HG03095 (cell line): ENCODE measurements at regions not wholly inside any gene's neighbourhood (a gene's known extent, or its start where the extent isn't known, plus 50 kb on each side); places are given as distances from the start of the nearest gene placed in this dataset.

ENCODE experiments used
- ATAC-seq: cut with Tn5 transposase; IDR thresholded peaks from one replicate; pipeline ENCODE4 v1.9.1; 2021; ENCODE audit warnings: moderate library complexity; ENCODE audit not compliant: unreplicated experiment

DNA sequence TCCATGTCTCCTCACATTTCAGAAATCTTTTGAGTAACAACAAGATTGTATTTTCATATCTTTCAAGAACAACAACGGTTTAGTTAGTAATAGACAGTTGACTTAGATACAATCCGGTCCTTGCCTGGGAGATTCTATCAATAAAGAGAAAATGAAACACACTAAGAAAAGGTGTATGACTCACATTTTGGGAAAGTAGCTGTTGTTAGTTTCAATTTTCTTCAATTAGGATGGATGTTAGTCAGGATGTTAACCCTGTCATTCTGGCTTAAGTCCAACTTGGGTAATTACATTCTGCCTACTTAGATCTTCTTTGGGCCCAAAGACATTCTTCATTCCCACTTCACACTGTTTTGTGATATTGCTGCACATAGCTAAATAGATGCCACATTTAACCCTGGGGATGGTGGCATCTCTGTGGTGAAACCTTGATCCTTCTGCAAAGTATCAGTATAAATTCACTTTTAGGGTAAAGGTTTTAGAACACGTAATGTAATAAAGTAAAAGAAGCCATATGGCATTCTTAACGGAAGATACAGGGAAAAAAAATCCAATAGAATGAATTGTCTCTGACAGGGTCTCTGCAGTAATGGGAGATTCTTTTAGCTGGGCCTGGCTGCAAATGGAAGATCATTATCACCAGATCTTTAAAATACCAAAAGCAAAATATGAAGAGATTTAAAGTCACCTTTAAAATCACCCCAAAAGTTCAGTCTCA, 365.5 kb downstream of the FIGN start:
- ATAC-seq: no peak

DNA sequence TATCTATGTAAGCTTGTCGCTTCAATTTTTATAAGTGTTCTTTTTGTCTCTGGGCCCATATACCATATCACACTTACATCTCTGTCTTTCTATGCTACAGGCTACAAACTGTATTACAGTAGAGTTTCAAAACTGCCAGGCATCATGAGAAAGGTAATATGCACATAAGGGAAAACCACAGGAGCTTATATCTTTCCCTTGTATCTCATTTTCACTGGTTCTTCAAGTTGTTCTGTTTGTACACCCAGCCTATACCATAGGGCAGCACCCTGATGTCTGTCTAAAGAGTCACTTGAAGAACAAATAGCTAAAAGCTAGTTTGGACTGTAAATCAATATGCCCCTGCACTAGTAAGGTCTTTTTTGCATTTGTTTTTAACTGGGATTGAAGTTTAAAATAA, 366.7 kb downstream of the FIGN start:
- ATAC-seq: no peak

DNA sequence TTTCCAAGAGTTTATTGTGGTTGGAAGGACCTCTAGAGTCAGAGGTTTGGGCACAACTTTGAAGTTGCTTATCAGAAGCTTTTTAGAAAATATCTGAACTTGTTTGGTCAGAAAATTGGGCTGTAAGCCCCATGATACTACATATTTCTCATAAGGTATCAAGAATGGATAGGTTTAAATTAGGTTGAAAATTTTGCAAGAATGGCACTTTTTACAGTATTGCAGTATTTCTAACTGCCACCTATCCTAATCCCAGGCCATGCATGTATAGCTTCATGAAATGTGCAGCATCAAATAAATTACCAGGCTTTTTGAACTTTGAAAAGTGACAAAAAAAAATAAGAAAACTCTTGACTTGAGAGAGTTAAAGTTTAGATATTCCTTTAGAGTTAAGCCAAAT, 367.2 kb downstream of the FIGN start:
- ATAC-seq: no peak

DNA sequence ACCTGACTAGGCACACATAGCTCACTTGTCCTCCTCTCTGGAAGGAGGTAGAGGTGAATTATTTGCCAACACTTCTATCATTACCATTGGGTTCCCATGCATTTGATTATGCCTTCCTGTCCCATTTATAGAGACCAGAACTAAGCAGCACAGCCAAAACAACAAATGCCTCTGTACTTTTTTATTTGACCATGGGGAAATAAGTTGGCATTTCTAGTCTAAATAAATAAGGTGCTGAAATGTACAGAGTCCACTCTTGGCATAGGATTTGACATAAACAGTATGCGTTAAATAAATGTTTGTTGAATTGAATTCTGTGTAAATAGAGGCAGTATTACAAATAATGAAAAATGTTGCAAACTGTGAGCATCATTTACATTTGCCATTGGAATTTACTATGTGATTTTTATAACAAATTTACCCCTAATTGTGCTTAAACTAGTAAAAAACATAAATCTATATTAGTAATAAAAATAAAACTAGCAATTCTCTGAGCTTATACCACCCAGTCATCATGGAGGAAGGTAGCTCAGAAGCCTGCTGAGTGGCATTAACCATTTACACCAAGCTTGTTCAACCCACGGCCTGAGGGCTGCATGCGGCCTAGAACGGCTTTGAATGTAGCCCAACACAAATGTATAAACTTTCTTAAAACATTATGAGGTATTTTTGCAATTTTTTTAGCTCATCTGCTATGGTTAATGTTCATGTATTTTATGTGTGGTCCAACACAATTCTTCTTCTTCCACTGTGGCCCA, 367.8 kb downstream of the FIGN start:
- no peak for ATAC-seq

DNA sequence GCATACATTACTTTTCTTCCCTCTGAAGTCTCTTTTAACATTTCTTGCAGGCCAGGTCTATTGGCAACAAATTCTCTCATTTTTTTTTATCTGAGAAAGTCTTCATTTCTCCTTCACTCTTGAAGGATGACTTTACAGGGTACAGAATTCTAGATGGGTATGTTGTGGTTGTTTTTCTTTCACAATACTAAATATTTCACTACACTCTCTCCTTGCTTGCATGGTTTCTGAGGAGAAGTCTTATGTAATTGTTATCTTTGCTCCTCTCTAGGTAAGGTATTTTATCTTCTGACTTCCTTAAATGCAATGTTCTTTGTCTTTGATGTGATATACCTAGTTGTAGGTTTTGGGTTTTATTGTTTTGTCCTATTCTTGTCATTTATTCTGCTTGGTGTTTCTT, 371.1 kb downstream of the FIGN start:
- no peak for ATAC-seq

DNA sequence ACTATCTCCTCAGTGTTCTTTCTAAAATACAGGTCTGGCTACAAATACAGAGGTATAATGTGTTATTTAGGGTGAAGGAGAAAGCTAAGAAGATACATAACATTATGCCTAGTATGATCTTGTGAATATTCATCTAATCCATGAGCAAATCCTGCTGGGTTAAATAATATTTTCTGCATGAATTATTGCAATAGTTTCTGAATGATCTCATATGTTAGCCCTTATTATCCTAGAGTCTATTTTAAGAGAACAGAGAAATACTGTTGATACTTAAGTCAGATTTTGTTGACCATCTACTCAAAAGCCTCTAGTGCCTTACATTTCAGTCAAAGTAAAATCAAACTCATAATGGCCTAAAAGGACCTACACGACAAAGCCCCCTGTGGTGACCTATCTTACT, 382.3 kb downstream of the FIGN start:
- no peak for ATAC-seq

DNA sequence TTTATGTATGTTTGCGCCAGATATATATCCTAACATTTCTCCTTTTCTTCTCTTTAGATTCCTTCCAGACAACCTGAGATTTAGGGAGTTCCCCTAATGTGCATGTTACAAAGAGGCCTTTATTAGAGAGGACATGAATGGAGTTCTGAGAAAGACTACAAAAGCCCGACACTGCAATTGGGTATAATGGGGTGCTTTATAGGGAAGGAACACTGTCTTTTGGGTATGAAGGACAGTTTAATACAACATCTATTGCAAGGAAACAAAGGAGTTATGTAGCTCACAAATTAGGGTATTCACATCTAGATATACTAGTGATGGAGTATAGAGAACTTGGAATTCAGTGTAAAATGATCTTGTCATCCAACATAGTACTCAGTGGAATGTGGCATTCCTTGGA, 383.8 kb downstream of the FIGN start:
- ATAC-seq: no peak

DNA sequence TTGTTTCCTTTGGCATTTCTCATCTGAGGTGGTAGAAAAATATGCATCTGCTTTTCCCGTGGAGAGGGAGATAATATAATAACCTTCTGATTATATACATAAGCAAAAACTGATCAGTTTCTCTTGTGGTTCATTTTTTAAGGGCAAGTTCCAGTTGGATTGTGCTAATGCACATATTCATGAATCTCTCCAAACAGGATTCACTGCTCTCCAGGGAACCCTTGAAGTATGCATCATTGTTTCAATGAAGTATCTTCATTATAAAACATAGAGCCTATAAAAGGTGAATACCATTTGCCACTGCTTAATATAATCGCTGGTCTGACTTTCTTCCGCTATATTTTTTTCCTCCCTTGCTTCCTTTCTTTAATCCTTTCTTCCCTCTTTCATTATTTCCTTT, 384.7 kb downstream of the FIGN start:
- ATAC-seq: no peak

DNA sequence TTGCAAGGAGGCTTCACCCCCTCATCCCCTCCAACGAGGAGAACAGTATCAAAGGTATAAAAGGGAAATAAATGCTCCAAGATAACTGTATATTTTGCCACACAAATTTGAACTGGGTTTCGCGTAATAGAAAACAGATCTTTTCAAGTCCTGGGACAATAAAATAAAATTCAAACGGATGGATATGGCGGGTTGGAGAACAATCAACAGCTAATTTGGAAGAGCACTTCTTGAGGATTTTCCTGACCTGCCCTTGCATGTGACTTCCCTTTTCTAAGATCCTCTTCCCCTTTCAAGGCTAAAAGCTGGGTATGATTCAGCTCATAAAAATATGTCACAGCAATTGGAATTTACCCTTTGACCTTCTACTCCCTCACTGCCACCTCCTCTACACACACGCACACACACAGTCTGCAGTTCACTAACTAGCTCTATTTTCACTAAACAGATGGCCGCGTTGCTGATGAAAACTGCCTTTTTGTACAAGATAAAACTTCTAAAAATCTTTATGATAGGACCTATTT, 386.9 kb downstream of the FIGN start:
- no peak for ATAC-seq

DNA sequence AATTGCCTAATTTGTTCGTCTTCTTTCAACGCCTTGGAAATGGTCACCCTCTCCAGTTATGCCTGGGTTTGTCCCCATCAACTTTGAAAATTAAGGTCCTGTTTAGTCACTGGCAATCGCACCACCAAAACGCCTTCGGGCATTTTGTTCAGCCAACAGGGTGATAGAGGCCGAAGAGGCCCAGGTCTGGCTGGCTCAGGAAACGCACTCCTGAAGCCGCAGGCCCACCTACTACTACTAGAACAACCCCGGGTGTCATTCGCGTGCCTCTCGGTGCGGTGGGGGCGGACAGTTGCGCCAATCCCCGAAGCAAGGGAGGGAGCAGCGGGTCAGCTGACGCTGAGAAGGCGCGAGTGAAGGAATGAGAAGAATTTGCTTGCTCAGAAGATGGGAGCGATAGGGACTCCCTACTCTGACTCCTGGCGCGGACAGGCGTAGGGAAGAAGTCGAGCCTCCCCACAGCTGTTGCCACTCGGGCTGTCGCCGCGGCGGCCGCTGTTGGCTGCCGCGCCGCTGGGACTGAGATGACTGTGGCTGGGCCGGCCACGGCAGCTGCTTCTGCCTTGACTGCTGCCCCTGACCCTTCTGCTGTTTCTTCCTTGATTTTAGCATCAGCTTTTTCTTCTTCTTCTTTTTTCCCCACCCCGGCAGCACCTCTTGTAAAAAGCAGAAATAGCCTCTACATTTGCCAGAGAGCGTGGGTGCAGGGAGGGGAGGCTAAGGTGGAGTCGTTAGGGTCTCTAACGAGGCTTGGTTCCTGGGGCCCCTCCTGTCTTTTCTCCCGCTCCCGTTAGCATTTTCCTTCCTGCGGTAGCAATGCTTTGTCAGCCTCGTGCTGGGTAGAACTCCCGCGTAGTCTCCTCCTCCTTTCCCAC, 387.6 kb downstream of the FIGN start:
- no peak for ATAC-seq

DNA sequence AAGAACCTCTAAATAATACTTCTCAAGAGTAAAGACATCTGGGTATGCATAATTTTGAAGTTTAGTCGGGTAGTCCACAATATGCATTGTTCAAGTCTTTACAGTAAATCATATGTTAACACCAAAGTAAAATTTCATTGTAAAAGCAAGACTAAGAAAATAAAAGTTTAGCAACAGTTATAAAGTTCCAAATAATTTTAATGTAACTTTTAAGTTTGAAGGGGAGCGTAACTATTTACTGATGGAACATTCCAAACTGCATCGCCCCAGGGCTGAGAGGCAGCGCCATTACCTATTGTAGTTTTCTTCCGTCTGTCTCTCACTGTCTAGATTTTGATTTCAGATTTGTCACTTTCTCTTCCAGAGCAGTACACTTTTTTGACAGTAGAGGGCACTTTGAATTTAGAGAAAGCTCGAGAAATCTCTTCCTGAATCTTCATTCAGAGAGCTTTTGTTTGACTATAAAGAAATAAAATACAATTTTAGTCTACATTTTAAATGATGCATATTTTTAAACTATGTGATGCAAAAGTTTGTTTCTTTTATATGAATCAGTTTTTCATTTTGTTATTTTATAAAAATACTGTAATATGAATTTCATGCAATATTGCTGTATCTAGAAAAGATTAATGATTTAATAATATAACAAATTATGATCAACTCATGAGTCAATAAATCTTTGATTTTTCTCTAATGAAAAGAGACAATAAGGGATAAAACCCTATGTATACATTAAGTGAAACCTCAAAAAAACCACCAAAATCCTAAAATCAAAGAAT, 389.8 kb downstream of the FIGN start:
- ATAC-seq: peak; percentile 73

DNA sequence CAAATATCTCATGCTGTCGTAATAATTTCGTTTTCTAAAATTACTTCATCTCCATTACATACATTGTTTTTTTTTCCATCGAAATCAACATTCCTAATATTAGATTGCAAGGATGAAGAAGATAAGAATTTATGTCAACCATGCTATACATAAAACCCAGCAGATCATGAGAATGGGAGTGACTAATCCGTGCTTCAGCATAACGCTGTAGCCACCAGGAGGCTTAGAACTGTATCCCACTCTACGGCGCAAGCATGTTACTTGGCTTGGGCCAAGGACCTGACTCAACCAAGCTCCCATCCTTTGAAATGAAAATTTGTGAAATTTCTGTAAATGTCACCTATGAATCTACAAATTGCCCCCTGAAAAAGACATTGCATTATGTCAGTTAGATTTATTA, 392.5 kb downstream of the FIGN start:
- ATAC-seq: no peak

DNA sequence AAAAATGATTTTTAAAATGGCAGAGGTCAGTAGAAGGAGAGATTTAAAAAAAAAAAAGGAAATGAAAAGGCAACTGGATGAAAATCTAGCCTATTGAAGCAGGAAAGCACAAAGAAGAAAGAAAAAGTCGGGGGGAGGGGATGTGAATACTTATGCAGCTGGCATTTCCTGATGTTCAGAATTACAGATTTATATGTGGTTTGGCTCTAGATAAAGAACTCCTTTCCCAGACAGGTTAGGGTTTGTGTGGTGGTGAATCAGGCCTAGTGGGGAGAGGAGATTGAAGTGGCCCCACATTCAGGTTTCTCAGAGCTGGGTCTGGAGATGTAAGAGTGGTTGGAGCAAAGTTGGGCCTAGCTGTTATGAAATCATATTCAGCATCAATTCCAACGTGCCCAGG, 394.4 kb downstream of the FIGN start:
- no peak for ATAC-seq

DNA sequence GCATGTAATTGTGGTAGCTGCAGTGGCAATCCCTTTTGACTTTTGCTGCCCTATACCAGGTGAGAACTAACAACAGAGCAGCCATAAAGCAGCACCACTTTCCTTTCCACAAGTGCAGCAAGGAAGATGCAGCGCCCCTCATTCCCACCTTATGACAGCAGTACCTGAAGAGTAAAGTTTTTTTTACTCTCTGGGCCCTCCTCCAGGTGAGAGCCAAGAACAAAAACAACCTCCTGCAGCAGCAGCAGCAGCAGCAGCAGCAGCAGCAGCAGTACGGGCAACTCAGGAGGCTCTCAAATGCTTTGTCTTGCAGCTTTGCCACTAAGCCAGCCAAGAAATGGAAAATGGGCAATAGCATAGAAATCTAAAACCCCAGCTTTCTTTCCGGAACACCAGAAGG, 397.5 kb downstream of the FIGN start:
- ATAC-seq: no peak

DNA sequence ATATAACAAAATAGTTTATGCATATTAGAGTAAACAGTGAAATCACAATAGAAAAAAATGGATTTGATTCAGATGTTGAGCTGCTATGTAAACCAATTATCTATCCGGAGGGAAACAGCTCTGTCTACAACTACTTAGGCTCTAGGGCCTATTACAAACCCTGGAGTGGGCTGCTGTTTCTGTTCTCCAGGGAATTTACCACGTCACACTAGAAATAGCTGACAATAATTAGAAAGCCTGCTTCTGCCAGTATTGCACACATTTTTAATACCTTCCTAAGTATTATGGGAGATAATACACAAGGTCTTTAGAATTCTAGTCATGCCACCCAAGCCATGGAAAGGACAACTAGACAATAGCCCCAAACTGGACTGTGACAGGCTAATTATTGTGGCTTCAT, 411.1 kb downstream of the FIGN start:
- ATAC-seq: no peak

DNA sequence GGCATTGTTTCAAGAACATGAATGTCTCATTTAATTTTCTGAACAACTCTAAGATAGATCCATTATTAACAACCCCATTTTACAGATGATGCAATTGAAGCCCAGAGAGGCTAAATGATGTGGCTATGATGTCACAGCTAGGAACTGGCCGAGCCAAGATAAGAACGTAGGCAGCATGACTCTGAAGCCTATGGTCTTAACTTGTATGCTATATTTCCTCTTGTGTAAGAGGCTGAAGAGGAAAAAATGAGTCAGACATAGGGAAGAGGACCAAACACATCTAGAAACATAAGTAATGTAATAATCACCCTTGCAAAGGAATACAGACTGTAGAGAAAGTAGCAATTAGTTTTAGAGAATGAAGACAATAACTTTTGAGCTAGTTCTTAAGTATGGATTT, 416.8 kb downstream of the FIGN start:
- ATAC-seq: no peak

DNA sequence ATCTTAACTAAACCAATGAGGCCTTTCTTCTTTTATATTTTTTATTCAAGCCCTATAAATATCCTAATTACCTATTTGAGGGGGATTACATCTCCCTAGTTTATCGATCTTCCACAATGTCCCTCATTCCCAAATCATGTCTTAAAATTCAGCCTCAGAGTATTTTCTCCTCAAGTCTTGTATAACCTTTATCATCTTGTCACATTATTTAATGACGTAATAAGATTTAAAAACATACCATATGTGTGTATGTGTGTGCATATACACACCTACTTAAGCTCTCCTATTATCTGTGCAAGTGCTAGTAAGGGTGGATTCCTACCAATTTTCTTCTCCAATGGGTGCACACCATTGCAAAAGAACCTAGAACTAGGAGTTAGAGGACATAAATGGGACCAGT, 421.1 kb downstream of the FIGN start:
- ATAC-seq: no peak

DNA sequence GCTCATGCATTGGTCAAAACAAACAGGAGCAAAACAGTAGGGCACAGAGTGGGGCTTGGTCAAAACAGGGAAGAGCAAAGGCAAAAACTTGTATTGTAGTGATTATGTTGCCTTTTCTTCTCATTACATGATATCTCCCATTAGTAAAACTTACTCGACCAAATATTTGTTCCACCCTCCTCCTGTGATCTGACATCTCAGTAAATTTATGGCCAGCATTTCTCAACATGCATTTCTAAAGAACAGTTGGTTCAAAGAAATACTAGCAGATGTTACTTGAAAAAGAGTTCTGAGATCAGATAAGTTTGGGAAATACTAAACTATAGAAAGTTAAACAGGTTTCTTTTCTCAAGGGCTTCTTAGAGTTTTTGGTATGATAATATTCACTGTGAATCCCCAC, 423.1 kb downstream of the FIGN start:
- no peak for ATAC-seq

DNA sequence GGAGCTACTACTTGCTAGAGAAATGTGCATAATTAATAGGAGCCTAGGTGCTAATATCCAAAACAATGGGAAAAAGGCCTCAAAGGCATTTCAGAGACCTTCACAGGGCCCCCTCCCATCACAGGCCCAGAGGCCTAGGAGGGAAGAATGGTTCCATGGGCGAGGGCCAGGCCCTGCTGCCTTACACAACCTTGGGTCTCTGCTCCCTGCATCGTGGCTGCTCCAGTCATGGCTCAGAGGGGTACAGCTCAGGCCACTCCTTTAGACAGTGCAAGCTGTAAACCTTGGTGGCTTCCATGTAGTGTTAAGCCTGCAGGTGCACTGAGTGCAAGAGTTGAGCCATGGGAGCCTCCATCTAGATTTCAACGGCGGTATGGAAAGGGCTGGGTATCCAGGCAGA, 429.2 kb downstream of the FIGN start:
- no peak for ATAC-seq

DNA sequence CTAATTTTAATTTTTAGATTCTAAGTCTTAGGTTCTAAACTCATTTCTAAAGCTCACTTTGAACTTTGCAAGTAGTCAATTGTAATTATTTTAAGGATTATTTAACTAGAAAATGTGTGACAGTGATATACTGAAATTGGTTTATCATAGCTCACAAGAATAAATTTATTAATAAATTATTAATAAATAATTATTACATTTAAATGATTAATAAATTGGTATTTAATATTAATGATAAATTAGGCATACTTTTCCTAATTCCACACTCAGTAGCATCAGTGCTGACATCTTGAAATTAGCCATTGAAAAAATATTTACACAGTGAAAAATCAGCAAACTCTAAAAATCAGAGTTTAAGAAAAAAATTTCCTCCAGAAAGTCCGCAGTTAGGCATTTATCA, 433.7 kb downstream of the FIGN start:
- ATAC-seq: no peak

DNA sequence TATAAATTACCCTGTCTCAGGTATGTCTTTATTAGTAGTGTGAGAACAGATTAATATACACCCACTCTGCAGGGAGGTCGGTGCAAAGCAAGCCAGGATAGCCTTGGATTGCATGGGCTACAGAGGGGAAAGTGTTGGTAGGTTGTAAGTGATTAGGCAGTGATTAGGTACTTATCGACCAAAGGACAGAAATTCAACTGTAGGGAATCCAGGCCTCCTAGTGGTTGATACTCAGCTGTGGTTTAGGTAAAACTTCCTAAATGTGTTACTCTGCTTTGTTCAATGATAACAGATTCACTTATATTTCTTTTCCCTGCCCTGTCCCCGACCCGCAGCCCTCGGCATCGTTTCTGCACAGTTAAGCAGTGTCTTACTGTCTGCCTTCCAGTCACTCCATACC, 444.0 kb downstream of the FIGN start:
- no peak for ATAC-seq
